GM13977 (cell line): ENCODE measurements at regions not wholly inside any gene's neighbourhood (a gene's known extent, or its start where the extent isn't known, plus 50 kb on each side); places are given as distances from the start of the nearest gene placed in this dataset.

Source experiments
- DNase-seq: peaks from one replicate; pipeline ENCODE4 v3.0.0; 2012; ENCODE audit warnings: low spot score
- CTCF ChIP-seq: IDR thresholded peaks from 2 replicates; pipeline ENCODE4 v1.5.1; 2012; ENCODE audit warnings: mild to moderate bottlenecking, control low read depth; ENCODE audit not compliant: insufficient read depth; ENCODE audit errors: extremely low read depth, missing control alignments
- in situ Hi-C: fragments of 300-500 bp; cut with MboI; formaldehyde crosslinking; loops from one replicate; pipeline ENCODE4 v1.12.0; 2022; ENCODE audit warnings: low sequenced_read_pairs, low pct_unique_long_range_greater_than_20kb, mixed read lengths, inconsistent platforms; ENCODE audit not compliant: unreplicated experiment

GRCh38 chr1:29670752-29671151, 434.4 kb downstream of the PTPRU start:
- TF ChIP-seq CTCF: no peak
- no peak for DNase-seq
- in situ Hi-C loops: no loop called here

- in situ Hi-C loops: no loop called here
- DNase-seq: no peak
- no peak for TF ChIP-seq CTCF
Measured at GRCh38 chr1:29669912-29670311, 433.6 kb downstream of the PTPRU start.

GRCh38 chr1:29669158-29669871, 433.0 kb downstream of the PTPRU start:
- in situ Hi-C loops: no loop called here
- DNase-seq: no peak
- TF ChIP-seq CTCF: no peak

GRCh38 chr1:29668551-29669157, 432.3 kb downstream of the PTPRU start:
- no peak for TF ChIP-seq CTCF
- no peak for DNase-seq
- in situ Hi-C loops: no loop called here

GRCh38 chr1:29667951-29668350, 431.6 kb downstream of the PTPRU start:
- TF ChIP-seq CTCF: no peak
- DNase-seq: no peak
- in situ Hi-C loops: no loop called here

GRCh38 chr1:29664711-29665110, 428.4 kb downstream of the PTPRU start:
- in situ Hi-C loops: no loop called here
- TF ChIP-seq CTCF: no peak
- no peak for DNase-seq
